GM21576 (cell line): ENCODE measurements at regions not wholly inside any gene's neighbourhood (a gene's known extent, or its start where the extent isn't known, plus 50 kb on each side); places are given as distances from the start of the nearest gene placed in this dataset.

Experiments used
- ATAC-seq: cut with Tn5 transposase; IDR thresholded peaks from one replicate; pipeline ENCODE4 v1.9.1; 2021; ENCODE audit warnings: mild to moderate bottlenecking, moderate library complexity; ENCODE audit not compliant: unreplicated experiment

- ATAC-seq, result no peak
Observed at GRCh38 chrX:150163956-150164726, 199.0 kb upstream of the MAMLD1 start.

- no peak for ATAC-seq
Observed at GRCh38 chrX:150164971-150165600, 198.0 kb upstream of the MAMLD1 start.

DNA sequence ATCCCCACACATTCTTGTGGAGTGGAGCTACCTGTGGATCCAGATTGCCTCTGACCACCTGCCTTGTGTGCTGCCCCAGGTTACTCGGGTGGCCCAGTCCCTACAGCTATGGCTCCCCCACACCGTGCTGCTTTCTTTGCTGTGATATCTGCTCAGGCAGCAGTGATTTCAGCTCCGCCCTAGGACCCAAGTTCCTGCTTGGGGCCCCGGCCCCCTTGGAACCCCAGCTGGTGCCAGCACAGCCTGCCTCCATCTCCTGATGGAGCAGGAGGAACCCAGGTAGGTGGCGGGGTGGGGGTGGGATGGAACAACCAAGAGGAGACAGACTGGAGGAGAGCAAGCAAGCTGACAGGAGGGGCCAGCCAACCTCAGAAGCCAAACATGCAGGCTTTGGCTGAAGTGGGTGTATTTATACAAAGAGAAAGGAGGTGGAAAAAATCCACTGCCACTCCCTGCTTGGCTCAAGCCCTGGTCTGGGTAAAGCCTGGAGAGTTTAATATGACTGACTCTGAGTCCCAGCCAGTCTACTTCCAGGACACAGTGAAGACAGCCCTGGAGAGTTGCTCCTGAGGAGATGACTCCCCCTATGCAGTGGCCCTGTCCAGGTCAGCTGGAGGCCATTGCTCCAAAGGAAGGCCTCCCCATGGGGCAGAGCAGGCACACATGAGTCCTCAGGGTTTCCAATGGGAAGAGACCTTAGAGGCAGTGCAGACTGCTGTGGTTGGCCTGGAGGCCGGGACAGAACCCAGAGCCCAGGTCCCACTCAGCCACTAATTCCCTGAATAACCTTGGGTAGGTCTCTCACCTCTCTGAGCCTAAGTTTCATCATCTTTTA, 197.1 kb upstream of the MAMLD1 start:
- no peak for ATAC-seq

- ATAC-seq, result no peak
Observed at GRCh38 chrX:150167482-150168324, 195.4 kb upstream of the MAMLD1 start.

GRCh38 chrX:150182161-150182560, 181.0 kb upstream of the MAMLD1 start:
- ATAC-seq, result no peak

- ATAC-seq, result no peak
Observed at GRCh38 chrX:150184491-150184890, 178.6 kb upstream of the MAMLD1 start.

- ATAC-seq, result no peak
Observed at GRCh38 chrX:150185766-150186165, 177.4 kb upstream of the MAMLD1 start.

- ATAC-seq, result no peak
Observed at GRCh38 chrX:150192816-150193215, 170.3 kb upstream of the MAMLD1 start.

- ATAC-seq, result no peak
Observed at GRCh38 chrX:150196285-150196684, 166.8 kb upstream of the MAMLD1 start.

GRCh38 chrX:150197388-150197787, 165.7 kb upstream of the MAMLD1 start:
- ATAC-seq, result no peak

GRCh38 chrX:150198776-150199175, 164.3 kb upstream of the MAMLD1 start:
- no peak for ATAC-seq

GRCh38 chrX:150199181-150199580, 163.9 kb upstream of the MAMLD1 start:
- no peak for ATAC-seq

GRCh38 chrX:150199803-150200202, 163.3 kb upstream of the MAMLD1 start:
- no peak for ATAC-seq

DNA sequence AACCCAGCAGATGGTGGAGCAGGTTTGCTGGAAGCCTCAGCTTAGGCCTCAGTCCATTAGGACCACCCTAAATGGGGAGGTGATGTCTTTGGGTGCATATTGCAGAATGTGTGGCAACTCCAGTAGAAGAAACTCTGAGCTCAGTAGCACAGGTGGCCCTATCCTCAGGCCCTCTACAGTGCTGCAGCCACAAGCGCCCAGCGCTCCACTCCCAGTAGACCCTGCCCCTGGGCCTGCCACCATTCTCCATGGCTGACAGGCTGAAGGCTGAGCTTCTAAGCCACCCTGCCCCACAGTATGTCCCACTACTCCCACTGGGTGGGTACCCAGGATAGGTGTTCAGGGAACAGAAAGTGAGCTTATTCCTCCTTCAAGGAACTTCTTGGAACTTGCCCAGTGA, 162.8 kb upstream of the MAMLD1 start:
- no peak for ATAC-seq

DNA sequence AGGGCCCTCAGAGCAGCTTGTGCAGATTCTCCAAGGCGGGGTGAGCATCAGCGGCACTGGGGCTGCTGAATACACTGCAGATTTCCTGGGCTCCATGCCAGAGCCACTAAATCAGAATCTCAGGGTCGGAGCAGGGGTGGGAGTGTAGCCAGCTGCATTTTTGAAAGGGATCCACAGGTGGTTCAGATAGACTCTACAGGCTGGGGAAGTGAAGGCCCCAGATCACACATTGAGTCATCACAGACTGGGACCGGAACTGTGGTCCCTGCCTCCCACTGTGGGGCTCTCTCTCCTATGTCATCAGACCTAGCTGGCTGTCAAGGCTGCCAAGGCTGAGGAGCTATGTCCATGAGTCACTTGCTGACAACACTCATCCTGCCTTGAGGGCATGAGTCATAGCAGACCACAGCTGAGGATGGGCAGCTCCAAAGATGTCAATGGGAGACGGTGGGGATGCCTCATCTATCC, 162.3 kb upstream of the MAMLD1 start:
- peak; percentile 99 for ATAC-seq

GRCh38 chrX:150201391-150201790, 161.7 kb upstream of the MAMLD1 start:
- no peak for ATAC-seq

- ATAC-seq, result no peak
Observed at GRCh38 chrX:150201841-150202240, 161.3 kb upstream of the MAMLD1 start.

DNA sequence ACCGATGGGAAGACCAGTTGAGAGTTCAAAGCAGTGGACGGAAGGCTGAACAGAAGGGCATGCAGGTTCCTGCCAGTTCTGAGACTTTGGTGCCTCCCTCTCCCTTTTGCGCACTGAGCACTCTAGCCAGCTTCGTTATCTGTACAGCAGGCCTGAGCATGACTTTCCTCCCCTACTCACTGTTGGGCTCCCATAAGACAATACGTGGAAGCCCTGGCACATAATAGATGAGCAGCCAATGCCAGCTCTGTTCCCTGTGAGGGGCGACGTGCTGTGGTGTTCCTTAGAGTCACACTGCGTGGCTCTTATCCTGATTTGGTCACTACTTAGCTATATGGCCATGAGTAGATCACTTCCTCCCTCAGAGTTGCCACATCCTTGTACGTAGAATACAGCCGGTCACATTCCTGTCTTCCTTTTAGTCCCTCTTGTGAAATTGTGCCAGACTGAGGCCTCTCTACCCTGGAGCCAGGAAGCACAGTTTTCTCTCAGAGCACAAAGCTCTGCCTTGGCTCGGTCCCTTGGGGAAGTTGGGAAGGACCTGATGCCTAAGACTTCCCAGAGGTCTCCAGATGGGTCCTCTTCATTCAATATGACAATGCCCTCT, 160.4 kb upstream of the MAMLD1 start:
- ATAC-seq, result no peak

- ATAC-seq, result no peak
Observed at GRCh38 chrX:150203248-150203645, 159.9 kb upstream of the MAMLD1 start.

DNA sequence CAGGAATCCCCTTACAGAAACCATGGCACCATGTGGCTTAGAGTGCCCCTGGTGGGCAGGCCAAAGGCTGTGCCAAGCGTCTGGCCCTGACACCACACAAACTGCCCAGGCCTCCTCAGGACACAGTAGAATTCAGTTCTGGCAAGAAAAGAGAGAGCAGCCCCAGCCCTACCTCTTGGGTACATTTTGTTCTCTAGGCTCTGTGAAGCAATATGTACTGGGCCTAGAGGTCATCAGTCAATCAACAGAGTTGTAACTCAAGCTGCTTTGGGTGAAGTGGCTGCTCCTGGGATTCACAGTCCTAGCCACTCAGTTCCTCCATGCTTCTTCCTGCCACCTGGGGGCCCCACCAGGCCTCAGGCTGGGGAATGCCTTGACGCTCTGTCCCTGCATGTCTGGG, 158.1 kb upstream of the MAMLD1 start:
- no peak for ATAC-seq
